HG02763 (cell line): ENCODE measurements at regions not wholly inside any gene's neighbourhood (a gene's known extent, or its start where the extent isn't known, plus 50 kb on each side); places are given as distances from the start of the nearest gene placed in this dataset.
"Not testable (repeated sequence)": the region's sequence is repeated elsewhere in the genome, so short reads cannot be mapped to it uniquely, and the experiment has no call there.

Experiments used
- ATAC-seq: cut with Tn5 transposase; IDR thresholded peaks from one replicate; pipeline ENCODE4 v1.9.1; 2021; ENCODE audit warnings: mild to moderate bottlenecking, moderate library complexity; ENCODE audit not compliant: unreplicated experiment

DNA sequence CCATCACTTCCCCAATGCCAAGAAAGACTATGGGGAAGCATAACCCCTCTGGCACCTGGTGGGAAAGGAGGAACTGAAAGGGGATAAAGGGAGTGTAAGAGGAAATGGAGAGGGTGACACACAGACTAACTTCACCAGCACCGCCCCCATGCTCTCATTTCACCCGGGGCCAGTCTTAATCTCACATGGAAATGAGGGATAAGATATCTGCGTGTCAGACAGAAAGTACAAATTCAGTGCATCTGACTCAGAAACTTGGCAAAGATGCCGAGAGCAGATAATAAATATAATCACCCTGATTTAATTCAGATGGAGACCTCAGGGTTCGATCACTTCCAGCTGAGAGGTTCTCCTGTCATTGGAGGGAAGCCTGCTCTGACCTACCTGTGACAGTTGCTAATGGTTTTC lies 191.6 kb downstream of the DUSP6 start:
- no peak for ATAC-seq

DNA sequence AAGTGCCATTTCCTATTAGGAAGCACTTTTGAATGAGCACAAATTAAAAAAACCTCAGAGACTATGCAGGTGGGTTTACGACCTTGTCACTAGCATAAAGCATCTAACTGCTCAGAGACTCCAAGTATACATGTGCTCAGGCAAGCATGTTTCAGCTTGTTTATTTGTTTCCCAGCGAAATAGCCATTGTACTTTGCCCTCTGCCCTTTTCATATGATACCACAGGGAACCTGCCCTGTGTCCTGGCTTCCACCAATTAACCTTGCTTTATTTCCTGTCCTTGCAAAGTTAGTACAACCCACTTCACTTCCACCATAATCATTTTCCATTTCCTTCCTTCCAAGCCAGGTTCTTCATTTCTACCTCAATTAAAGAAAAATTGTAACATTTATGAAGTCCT lies 194.9 kb downstream of the DUSP6 start:
- ATAC-seq = no peak

DNA sequence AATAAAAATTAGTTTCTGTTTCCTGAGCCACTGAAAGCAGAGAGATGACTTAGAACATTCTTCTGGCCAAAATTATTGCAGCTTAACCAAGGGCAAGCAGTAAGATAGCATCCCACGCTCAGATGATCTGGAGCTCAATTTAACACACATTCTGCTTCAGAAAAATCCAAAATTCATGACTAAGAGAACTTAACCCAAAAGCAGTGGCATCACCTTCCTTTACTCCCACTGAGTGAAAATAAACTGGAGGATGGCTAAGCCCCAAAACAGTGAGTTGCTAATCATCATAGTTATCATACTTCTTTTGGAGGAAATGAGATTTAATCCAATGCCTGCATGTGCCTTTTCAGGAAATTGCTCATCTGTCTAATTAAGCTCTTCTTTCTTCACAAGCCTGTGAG lies 195.4 kb downstream of the DUSP6 start:
- ATAC-seq = no peak

DNA sequence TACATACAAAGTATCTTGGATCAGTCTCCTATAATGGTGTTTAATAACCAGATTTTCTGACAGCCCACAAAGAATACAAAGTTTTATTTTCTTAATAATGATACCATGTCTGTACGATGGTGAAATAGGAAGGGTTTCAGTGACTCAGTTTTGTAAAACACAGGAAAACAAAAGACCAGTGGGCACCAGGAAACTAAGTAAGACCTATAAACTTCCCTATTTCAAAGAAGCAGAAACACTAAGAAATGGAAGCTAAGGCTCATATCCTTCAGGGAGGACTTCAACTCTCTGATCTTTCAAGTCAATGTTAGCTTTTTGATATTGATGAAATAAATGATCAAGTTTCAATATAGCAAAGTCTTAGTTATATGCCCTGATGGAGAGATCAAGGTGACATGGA lies 196.0 kb downstream of the DUSP6 start:
- no peak for ATAC-seq

DNA sequence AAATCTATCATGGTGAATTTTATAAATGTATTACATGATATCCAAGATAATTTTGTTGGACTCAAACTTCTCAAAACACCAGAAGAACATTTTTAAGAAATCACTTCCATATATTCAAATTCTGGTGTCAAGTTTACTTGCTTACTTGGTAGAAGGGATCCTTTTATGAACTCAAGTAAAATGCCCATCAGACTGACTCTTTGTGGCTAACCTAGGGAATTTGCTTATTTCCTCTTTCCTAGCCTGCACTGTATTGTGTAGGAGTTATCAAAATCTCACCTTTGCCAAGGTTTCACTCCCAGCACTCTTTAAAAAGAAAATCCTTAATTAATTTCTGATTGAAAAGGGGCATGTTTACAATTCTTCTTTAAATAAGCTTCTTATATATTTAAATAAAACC lies 196.5 kb downstream of the DUSP6 start:
- ATAC-seq = no peak

DNA sequence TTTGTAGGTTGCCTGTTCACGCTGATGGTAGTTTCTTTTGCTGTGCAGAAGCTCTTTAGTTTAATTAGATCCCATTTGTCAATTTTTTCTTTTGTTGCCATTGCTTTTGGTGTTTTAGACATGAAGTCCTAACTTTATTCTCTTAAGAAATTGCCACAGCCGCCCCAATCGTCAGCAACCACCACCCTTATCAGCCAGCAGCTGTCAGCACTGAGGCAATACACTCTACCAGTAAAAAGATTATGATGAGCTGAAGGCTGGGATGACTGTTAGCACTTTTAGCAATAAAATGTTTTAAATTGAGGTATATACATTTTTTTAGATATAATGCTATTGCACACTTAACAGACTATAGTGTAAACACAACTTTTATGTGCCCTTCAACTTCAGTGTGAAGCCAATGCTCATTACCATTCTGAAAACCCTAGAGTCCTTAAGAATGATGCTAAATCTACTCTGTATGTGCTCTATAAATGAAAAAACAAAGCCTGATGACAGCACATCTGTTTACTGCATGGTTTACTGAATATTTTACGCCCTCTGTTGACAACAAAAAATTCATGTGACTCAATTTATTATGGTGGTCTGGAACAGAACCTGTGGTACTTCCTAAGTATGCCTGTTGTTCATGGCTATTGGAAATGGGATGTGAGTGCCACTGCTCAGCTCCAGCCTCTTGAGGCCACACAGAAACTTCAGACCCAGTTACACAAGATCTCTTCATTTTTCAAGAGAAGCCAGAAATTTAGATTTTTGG lies 197.4 kb downstream of the DUSP6 start:
- no peak for ATAC-seq

DNA sequence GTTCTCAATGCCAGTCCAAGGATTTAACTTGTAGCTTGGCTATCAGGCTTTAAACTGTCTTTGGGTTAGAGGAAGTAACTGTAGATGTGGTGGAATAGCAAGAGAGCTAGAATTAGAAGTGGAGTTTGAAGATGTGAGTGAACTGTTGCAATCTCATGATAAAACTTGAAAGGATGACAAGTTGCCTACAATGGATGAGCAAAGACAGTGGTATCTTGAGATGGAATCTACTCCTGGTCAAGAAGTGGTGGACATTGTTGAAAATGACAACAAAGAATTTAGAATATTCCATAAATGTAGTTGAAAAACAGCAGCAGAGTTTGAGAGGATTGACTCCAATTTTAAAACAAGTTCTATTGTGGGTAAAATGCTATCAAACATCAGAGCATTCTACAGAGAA lies 199.0 kb downstream of the DUSP6 start:
- ATAC-seq = no peak

DNA sequence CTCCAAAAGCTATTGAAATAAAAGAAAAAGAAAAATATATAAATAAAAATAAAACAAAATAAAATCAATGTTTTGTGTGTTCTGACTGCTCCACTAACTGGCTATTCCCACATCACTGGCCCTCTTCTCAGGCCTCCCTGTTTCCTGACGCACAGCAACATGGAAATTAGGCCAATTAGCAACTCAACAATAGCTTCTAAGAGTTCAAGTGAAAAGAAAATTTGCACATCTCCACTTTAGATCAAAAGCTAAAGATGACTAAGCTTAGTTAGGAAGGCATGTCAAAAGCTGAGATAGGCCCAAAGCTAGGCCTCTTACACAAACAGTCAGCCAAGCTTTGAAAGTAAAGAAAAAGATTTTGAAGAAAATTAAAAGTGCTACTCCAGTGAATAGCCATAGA lies 200.8 kb downstream of the DUSP6 start:
- ATAC-seq = no peak

DNA sequence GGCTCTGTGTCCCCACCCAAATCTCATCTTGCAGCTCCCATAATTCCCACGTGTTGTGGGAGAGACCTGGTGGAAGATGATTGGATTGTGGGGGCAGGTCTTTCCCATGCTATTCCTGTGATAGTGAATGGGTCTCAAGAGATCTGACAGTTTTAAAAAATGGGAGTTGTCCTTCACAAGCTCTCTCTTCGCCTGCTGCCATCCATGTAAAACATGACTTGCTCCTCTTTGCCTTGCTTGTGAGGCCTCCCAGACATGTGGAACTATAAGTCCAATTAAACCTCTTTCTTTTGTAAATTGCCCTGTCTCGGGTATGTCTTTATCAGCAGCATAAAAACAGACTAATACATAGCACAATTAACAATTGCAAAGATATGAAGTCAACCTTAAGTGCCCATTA lies 201.5 kb downstream of the DUSP6 start:
- not testable (repeated sequence) for ATAC-seq

DNA sequence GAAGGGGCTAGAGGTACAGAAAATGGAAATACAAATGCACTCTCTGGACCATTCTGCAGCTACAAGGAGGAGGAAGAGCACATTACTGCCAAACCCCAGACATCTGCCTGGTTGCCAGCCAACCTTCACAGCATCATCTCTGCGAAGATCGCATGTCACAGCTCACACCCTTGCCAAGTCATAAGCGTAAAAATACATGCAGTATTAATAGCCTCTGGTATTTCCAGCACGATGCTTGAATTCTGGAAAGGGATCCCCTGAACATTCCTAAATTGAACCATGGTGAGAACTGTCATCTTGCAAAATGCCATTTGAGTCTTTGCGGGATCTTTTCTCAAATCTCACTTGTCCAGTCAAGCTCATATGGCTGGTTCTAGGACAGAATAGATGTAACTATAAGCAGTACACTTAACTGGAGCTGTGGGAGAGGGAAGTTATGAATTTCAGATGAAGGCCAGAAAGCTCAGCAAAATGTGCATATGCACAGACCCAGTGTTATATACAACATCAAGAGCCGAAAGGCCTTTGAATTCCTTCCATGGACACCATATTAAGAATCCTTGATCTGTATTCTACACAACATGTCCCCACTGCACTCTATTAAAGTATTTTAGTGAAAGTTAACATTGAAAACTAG lies 211.6 kb downstream of the DUSP6 start:
- no peak for ATAC-seq

DNA sequence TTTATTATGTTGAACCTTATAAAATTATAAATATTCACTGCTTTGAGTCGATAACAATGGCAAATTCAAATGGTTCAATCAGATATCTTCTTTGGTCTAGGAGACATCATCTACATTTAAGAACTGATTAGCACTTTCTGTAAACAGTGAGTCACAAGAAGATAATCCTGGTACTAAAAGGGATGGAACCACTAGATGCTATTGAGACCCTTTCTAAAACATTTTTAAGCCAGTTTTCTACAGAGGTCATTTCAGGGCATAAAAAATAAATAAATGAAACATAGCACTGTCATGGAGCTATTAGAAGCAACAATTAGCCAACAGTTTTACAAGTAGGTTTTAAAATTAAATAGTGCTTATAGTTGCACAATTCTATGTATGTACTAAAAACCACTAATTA lies 212.2 kb downstream of the DUSP6 start:
- ATAC-seq = no peak

DNA sequence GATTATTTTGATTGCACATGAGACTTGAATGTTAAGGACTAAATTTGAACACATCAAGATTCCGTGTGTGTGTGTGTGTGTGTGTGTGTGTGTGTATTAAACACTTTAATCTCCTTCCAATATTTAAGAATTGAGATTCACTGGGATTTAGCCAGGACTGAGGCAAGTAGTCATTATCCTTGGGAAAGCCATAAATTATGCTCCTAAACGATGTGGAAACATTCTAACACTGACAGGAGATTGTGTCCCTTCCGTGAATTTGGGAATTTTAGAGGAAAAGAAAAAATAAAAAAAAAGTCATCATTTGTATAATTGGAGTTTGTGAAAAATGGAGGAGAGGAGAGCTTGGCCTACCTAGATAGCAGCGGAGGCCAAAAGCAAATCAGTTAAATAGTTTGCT lies 212.9 kb downstream of the DUSP6 start:
- no peak for ATAC-seq

DNA sequence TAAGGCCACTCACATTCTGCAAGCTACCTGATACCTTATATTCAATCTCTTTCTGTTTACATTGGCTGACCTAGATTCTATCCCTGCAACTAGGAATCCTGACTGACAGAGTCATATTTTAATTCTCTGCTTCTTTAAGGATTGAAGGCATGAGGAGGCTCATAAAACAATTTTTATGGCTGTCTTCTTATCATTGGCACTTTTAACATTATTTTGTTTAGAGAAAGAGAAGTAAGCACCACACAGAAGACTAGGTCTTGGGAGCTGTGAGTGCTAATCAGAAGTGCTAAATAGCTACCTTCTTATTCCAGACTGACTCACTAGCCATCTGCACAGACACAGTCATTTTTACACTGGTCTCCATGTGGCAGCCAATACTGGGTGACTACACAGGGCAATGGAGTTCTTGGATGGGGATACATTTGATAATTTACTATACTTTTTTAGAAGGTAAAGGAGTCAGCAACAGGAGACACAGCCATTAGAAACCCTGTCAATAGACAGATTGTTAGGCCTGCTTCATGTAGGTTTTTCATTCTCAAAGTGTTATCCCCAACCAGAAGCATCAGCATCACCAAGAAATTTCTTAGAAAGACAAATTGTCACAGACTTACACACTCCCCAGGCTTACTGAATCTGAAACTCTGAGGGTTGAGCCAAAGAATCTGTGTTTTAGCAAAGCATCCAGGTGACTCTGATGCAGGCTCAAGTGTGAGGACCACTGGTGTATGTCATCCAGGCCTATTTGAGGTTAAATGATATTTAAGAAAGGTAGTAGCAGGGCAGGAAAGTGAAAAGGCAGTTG lies 214.1 kb downstream of the DUSP6 start:
- no peak for ATAC-seq

DNA sequence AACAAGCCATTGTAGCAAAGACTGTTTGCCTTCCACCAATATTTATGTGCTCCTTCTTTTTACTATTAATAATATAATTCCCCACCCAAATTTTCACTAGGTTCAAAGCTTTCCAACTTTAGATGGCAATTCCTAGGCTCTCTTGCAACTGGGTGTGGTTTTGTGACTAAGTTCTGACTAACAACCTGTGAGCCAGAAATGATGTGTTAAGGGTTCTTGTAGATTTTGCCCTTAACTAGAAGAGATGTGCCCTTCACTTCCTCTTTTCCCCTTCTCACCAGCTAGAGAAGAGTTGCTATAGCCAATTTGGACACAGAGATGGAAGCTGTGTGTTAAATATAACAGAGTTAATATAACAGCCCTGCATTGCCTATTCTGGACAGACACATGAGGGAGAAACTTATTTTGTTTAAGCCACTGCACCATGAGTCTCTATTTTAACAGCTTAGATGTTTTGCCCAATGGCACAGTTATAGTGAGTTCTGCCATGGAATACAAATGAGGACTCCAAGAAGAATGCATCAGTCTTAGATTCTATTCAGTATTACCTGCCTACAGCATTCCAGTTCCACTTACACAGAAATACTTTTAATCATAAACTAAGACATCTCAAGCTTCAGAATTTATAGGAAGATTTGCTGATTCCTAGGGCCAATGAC lies 216.2 kb downstream of the DUSP6 start:
- no peak for ATAC-seq

DNA sequence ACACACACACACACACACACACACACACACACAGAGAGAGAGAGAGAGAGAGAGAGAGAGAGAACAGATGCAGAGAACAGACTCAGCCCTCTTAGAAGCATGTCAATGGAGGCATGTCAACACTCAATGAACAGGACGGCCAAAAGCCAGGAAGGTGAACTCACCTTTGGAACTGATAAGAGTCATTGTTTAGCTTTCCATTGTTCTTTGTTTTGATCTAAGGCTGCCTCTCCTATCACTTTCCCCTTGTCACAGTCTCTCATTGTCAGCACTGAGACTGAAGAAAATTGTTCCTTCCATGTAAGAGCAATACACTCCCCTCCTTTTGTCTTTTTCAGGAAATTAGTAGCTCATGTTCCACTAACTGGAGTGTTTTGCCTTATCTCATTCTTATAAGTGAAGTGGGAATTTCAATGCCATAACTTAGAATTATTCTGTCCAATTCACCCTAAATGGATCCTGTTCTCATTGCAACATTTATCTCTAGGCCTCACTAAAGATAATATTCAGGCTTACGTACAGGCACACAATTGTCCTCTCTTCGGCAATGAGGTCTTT lies 218.0 kb downstream of the DUSP6 start:
- no peak for ATAC-seq

DNA sequence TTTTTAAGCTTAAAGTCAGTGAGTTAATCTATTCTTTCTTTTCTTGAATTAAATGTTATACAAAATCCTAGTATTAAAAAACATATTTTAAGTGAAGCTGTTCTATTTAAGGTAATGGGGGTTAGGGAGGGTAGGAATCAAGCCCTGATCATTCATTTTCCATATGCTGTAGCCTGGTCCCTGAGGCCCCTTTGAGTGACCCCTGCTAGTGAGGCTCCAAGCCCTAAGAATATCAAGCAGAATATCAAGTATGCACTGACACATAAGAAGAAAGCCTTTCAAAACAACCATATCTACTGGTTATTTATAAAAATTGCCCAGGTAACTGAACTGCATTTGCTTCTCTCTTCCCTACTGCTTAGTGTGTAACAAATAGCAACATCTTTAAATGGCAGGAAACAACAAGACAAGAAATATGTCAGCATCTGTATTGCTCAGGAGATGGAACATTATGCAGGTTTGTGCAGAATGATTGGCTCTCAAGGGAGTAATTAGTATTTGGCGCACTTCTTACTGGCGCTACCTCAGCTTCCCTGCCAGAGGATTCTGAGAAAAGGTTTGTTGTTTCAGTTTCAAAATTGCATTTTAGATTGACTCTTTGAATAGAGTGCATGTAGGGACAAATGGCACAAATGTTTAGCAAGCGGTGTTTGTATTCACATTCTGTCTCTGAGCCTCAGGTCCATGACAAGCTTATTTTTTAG lies 223.0 kb downstream of the DUSP6 start:
- no peak for ATAC-seq

DNA sequence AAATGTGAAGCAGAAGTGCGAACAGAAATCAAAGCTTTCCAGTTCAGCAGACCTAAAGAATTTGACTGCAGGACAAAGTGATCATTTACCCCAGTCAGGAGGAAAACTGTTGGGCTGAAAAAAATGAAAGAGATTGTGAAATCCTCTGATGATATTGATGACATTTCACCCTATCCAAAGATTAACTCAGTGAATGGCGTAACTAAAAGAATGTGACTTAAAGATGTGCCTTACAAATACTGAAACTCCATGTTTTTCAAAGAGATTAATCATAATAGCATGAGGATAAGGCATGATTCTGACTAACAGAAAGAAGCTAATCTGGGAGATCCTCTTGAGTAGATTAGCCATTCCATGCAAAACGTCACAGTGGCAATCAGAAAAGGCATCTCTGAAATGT lies 225.6 kb downstream of the DUSP6 start:
- no peak for ATAC-seq

DNA sequence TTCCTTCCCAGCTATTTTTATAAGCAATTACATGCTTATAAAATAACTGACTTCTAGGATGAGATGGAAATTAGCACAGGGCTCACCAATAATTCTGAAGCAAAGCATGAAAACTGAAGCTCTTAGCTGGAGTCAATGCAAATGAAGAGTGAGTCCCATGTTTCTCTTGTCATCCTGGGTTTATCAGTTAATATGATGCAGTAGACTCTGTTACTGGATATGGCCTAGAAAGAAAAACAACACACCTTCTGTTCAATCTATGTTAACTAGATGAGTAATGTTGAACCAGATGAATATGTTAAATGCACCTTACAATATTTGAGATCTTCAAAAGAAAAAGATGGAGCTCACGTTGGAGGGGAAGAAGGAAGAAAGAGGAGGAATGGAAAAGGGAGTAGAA lies 229.4 kb downstream of the DUSP6 start:
- no peak for ATAC-seq

DNA sequence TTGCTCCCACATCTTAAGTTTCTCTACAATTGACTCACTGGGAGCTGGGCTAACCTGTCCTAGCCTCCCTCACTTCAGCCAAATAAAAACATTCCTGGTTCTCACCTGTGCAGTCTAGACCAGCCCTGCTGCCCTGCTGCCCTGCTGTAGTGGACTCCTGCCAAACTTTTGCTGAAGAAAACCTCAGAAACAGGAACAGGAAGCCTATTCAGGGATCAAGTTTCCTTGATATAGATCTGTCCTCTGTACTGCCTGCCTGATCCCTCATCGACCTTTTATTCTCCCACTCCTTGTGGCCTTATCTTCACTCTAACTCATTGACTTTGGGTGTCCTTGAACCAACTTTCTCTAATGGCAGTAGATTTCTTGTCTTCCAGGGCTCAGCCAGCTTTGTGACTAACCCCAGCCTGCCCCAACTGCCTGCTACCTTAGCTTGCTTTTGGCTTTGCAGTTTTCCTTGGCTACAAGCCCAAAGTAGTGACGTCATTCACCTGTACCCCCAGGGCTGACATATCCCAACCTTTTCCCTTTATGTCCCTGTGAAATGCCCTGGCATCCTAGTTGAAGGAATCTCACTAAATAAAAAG lies 234.8 kb downstream of the DUSP6 start:
- ATAC-seq = no peak

DNA sequence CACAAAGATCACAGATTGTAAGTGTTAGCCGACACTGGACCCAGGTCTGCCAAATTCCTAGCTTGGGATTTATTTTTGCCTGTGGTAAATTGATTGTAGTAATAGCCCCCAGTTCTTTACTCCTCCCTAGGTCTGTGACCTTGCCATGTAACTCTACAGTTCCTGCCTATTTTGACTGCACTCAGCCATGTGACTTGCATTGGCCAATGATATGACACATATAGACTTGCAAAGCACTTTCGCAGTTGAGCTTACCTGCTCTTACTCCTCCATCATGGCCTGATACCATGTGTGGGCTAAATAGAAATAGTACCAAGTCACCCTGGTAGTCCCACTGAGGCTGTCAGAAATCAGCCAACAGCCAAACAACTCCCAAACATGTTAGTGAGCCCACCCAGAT lies 240.3 kb downstream of the DUSP6 start:
- ATAC-seq = no peak
